ENCODE measurements at regions not wholly inside any gene's neighbourhood (a gene's known extent, or its start where the extent isn't known, plus 50 kb on each side); places are given as distances from the start of the nearest gene placed in this dataset.

- Histone ChIP-seq H3K27me3 (no peaks in the 10 kb centered on the region), H3K4me3 (no peak overlapping the region), H3K27ac (no peak overlapping the region), H3K9me3 (no peaks in the 10 kb centered on the region), H3K4me1 (ENCODE audit: insufficient read depth) (no peaks in the 10 kb centered on the region), H3K36me3 (no peaks in the 10 kb centered on the region)
- no peak for DNase-seq
- intact Hi-C loops (cut with DNase I): no loop called here
- no peak for TF ChIP-seq CTCF (IDR thresholded peaks at IDR 0.05)
- no peak for TF ChIP-seq EP300 (IDR thresholded peaks at IDR 0.05)
- no peak for TF ChIP-seq POLR2A (IDR thresholded peaks at IDR 0.05)
- WGBS, 3 donors: 89 to 97% (median 95%) methylated on average over 5 of the region's 5 CpGs
Observed at GRCh38 chr10:8269976-8270375, 215.5 kb downstream of the GATA3 start.

GRCh38 chr10:8272794-8273425 lies 218.4 kb downstream of the GATA3 start:
- Histone ChIP-seq H3K4me1 (ENCODE audit: insufficient read depth) (no peaks in the 10 kb centered on the region), H3K27ac (no peak overlapping the region), H3K4me3 (no peak overlapping the region), H3K36me3 (no peaks in the 10 kb centered on the region), H3K9me3 (no peaks in the 10 kb centered on the region), H3K27me3 (no peaks in the 10 kb centered on the region)
- no peak for TF ChIP-seq CTCF (IDR thresholded peaks at IDR 0.05)
- no peak for TF ChIP-seq POLR2A (IDR thresholded peaks at IDR 0.05)
- no peak for TF ChIP-seq EP300 (IDR thresholded peaks at IDR 0.05)
- intact Hi-C loops (cut with DNase I): no loop called here
- DNase-seq: no peak
- 54 to 66% (median 65%) methylated on average over 10 of the region's 10 CpGs for WGBS, 3 donors

- DNase-seq: no peak
- intact Hi-C loops (cut with DNase I): no loop called here
- Histone ChIP-seq H3K27me3 (no peaks in the 10 kb centered on the region), H3K36me3 (no peaks in the 10 kb centered on the region), H3K4me3 (no peak overlapping the region), H3K4me1 (ENCODE audit: insufficient read depth) (no peaks in the 10 kb centered on the region), H3K9me3 (no peaks in the 10 kb centered on the region), H3K27ac (no peak overlapping the region)
- WGBS, 3 donors: 42 to 51% (median 47%) methylated on average over 2 of the region's 2 CpGs
- no peak for TF ChIP-seq CTCF (IDR thresholded peaks at IDR 0.05)
- no peak for TF ChIP-seq POLR2A (IDR thresholded peaks at IDR 0.05)
- no peak for TF ChIP-seq EP300 (IDR thresholded peaks at IDR 0.05)
Observed at GRCh38 chr10:8273749-8274148, 219.3 kb downstream of the GATA3 start.

GRCh38 chr10:8275911-8276310 lies 221.4 kb downstream of the GATA3 start:
- TF ChIP-seq CTCF (IDR thresholded peaks at IDR 0.05): no peak
- TF ChIP-seq POLR2A (IDR thresholded peaks at IDR 0.05): no peak
- no peak for TF ChIP-seq EP300 (IDR thresholded peaks at IDR 0.05)
- WGBS, 3 donors: 30 to 51% (median 38%) methylated on average over 7 of the region's 7 CpGs
- no peak overlapping the region for H3K4me3 ChIP-seq
- H3K9me3 ChIP-seq: no peaks in the 10 kb centered on the region
- no peak for DNase-seq
- H3K27ac ChIP-seq: no peak overlapping the region
- H3K4me1 ChIP-seq (ENCODE audit: insufficient read depth): no peaks in the 10 kb centered on the region
- H3K27me3 ChIP-seq: no peaks in the 10 kb centered on the region
- H3K36me3 ChIP-seq: no peaks in the 10 kb centered on the region
- intact Hi-C loops (cut with DNase I): no loop called here
